Activated CD4-positive, alpha-beta memory T cell treated with anti-CD3 and anti-CD28 coated beads, Interleukin-2, amount 10 ng/mL, durations not matched to agents 7 days and 5 days (primary cell): ENCODE measurements at regions not wholly inside any gene's neighbourhood (a gene's known extent, or its start where the extent isn't known, plus 50 kb on each side); places are given as distances from the start of the nearest gene placed in this dataset.
"Not testable (repeated sequence)": the region's sequence is repeated elsewhere in the genome, so short reads cannot be mapped to it uniquely, and the experiment has no call there.

Experiments
- CTCF ChIA-PET: fragments of 350-600 bp; sonication (Branson Sonifier 250); formaldehyde crosslinking; loops from one replicate; lab custom pipeline; 2021; ENCODE audit warnings: antibody characterized with exemption, inconsistent platforms; lab: Charles Lee
- POLR2A ChIA-PET: fragments of 350-600 bp; sonication (Branson Sonifier 250); formaldehyde crosslinking; loops from one replicate; lab custom pipeline; 2021; ENCODE audit warnings: antibody characterized with exemption; lab: Charles Lee
- DNase-seq: peaks from one replicate; pipeline ENCODE4 v3.0.0-alpha.2; 2020
- H3K27ac Mint-ChIP-seq: one replicate; pipeline ENCODE4 v1.8.0; 2021; ENCODE audit warnings: mild to moderate bottlenecking, mixed read lengths
- H3K27me3 Mint-ChIP-seq: one replicate; pipeline ENCODE4 v1.8.0; 2021; ENCODE audit warnings: mixed read lengths
- H3K36me3 Mint-ChIP-seq: one replicate; pipeline ENCODE4 v1.8.0; 2021; ENCODE audit warnings: low read depth, mixed read lengths
- H3K4me1 Mint-ChIP-seq: one replicate; pipeline ENCODE4 v1.8.0; 2021; ENCODE audit warnings: mixed read lengths
- H3K4me3 Mint-ChIP-seq: one replicate; pipeline ENCODE4 v1.8.0; 2021; ENCODE audit warnings: mild to moderate bottlenecking, mixed read lengths
- H3K9me3 Mint-ChIP-seq: one replicate; pipeline ENCODE4 v1.8.0; 2021; ENCODE audit warnings: mixed read lengths

DNA sequence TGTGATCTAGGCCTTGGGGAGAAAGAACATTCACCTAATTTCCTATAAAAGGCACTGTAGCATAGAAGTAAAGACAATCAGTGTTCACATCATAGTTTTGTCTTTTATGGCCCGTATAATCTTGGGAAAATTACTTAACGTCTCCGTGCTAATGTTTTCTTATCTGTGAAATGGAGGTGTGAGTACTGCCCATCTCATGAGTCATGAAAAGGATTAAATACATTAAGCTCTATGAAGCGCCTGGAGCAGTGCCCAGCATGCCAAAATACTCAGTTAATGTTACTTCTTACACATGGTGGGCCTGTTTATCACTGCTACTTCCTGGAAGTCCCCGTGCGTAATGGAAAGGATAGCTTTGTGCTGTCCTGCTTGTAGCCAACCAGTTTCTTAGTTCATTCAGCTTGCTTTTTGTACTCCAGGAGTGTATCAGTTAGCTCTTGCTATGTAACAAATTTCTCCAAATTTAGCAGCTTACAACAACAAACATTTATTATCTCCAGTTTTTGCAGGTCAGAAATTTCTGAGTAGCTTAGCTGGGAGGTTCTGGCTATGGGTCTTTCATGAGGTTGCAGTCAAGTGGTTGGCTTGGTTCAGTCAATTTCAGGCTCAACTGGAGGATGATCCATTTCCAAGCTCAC is 103.6 kb upstream of the BMP2 start:
- Mint-ChIP-seq H3K27ac (no peak overlapping the region), H3K4me1 (no peaks in the 10 kb centered on the region), H3K4me3 (no peak overlapping the region), H3K36me3 (no peaks in the 10 kb centered on the region), H3K27me3 (no peaks in the 10 kb centered on the region), H3K9me3 (no peaks in the 10 kb centered on the region)
- ChIA-PET POLR2A (no interaction called here), CTCF (no interaction called here)
- no peak for DNase-seq

GRCh38 chr20:6663104-6663503 is 104.4 kb upstream of the BMP2 start:
- no peaks in the 10 kb centered on the region for H3K36me3 Mint-ChIP-seq
- DNase-seq = no peak
- H3K27me3 Mint-ChIP-seq = no peaks in the 10 kb centered on the region
- peaks cover 3% of the 10 kb centered on the region for H3K9me3 Mint-ChIP-seq
- no peaks in the 10 kb centered on the region for H3K4me1 Mint-ChIP-seq
- POLR2A ChIA-PET = no interaction called here
- no peak overlapping the region for H3K27ac Mint-ChIP-seq
- CTCF ChIA-PET = no interaction called here
- no peak overlapping the region for H3K4me3 Mint-ChIP-seq

DNA sequence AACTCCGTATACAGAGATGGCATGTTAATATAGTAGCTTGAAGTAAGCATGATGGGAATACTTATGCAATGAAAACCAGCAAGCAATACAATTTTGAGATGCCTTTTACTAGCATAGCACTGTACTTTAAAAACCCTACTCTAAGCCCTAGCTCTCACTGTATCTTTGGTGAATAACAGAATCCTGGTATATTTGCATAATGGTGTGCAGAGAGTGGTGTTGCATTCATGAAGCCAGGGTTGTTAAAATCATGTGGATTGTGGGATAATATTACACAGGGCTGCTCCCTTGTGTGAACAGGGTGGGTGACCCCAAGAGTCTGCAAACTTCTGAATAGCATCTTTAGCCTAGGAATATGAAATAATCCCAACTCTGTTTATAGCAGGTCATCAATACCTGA is 105.2 kb upstream of the BMP2 start:
- Mint-ChIP-seq H3K9me3 (peaks cover 3% of the 10 kb centered on the region), H3K27me3 (no peaks in the 10 kb centered on the region), H3K36me3 (no peaks in the 10 kb centered on the region), H3K4me3 (no peak overlapping the region), H3K27ac (no peak overlapping the region), H3K4me1 (no peaks in the 10 kb centered on the region)
- ChIA-PET POLR2A (no interaction called here), CTCF (no interaction called here)
- DNase-seq = no peak

DNA sequence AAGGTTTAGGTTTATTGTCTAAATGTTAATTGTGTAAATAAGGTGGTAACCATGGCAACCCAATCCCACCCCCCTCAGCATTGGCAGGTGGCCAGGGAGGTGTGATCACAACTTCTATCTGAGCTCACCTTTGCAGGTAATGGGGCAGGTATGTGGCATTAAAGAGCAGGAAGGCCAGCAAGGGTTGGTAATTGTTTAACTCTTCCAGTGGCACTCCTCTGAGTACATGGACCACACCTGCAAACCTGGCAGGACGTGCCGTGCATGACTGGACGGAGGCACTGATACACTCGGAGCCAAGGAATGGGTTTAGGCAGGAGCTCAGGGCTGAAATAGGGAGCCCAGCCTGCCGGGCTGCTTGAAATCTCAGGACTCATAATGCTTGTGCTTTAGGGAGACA is 107.0 kb upstream of the BMP2 start:
- Mint-ChIP-seq H3K4me1 (no peaks in the 10 kb centered on the region), H3K9me3 (peaks cover 3% of the 10 kb centered on the region), H3K4me3 (no peak overlapping the region), H3K36me3 (no peaks in the 10 kb centered on the region), H3K27ac (no peak overlapping the region), H3K27me3 (no peaks in the 10 kb centered on the region)
- no peak for DNase-seq
- CTCF ChIA-PET = no interaction called here
- POLR2A ChIA-PET = no interaction called here

GRCh38 chr20:6658909-6659308 is 108.6 kb upstream of the BMP2 start:
- H3K27me3 Mint-ChIP-seq, H3K36me3 Mint-ChIP-seq, H3K27ac Mint-ChIP-seq, H3K9me3 Mint-ChIP-seq, POLR2A ChIA-PET, H3K4me1 Mint-ChIP-seq, CTCF ChIA-PET, DNase-seq, H3K4me3 Mint-ChIP-seq: not testable (repeated sequence)

DNA sequence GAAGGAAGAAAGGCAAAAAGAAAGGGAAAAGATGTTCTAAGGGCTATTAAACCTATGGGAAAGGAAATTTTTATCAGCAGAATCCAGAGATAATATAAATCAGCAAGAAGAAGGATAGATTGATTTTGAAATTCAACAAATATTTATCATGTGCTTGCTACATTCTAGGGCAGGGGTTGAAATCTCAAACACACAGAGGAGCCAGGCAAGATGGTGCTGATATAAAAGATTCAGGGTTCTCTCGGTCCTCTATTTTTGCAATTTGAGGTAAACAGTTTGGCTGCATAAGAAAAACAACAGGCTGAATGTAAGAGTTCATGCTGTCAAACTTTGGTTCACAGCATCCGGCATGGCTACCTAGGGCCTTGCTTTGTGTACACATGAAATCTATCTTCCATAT is 109.6 kb upstream of the BMP2 start:
- H3K36me3 Mint-ChIP-seq = no peaks in the 10 kb centered on the region
- no peak overlapping the region for H3K27ac Mint-ChIP-seq
- no peaks in the 10 kb centered on the region for H3K4me1 Mint-ChIP-seq
- H3K9me3 Mint-ChIP-seq = peaks cover 8% of the 10 kb centered on the region
- no peak overlapping the region for H3K4me3 Mint-ChIP-seq
- H3K27me3 Mint-ChIP-seq = no peaks in the 10 kb centered on the region
- CTCF ChIA-PET = no interaction called here
- POLR2A ChIA-PET = no interaction called here
- DNase-seq = no peak

DNA sequence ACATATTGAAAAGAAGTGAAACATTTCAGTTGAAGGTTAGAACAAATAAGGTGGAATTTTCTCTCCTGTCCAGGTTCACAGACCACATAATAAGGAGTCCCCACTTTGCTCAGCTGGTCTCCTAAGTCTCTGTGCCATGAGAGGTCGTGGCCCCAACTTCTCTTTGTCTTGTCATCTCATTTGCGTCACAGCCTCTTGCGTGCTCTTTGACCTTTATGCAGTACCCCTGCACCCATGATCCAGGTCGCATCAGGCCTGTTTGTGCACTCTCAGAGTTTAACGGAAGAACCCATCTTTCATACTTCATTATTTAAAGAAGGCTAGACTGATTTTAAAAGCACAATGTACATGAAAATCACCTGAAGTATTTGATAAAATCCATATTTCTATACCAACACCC is 110.4 kb upstream of the BMP2 start:
- H3K27me3 Mint-ChIP-seq = no peaks in the 10 kb centered on the region
- no peak overlapping the region for H3K4me3 Mint-ChIP-seq
- no peak overlapping the region for H3K27ac Mint-ChIP-seq
- H3K4me1 Mint-ChIP-seq = no peaks in the 10 kb centered on the region
- no peak for DNase-seq
- CTCF ChIA-PET = no interaction called here
- H3K9me3 Mint-ChIP-seq = peaks cover 8% of the 10 kb centered on the region
- H3K36me3 Mint-ChIP-seq = no peaks in the 10 kb centered on the region
- POLR2A ChIA-PET = no interaction called here

DNA sequence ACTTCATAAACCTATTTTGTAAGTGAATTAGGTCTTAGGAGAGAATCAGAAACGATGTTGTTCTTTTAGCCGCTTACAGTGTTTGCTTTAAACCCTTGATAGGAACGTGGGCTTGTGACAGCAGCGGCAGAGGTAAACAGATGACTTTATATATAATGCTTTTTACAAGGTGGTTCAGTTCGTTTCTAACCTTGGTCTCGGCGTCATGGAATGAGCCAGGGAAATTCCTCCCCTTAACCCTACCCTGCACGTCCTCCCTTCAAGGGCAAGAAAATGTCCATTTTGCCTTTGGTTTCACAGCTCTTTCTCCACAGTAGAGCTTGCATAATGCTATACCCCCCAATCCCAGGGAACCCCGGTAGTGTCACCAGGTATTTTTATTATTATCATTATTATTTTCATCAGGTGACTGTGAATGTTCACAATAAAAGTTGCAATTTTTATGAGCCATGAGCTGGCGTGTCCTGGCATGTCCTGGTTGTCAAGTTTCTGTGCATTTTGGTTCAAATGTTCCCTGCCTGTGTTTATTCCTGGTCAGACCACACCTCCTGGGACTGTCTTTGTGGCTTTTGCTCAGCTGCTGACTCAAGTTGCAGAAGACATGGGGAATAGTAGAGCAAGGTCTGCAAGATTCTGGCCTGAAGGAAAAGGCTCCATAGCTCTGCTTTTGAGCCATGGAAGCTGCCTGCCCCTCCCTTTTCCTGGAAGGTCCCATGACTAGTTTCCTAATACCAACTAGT is 112.8 kb upstream of the BMP2 start:
- Mint-ChIP-seq H3K9me3 (peaks cover 8% of the 10 kb centered on the region), H3K27me3 (no peaks in the 10 kb centered on the region), H3K27ac (no peak overlapping the region), H3K4me3 (no peak overlapping the region), H3K4me1 (no peaks in the 10 kb centered on the region), H3K36me3 (no peaks in the 10 kb centered on the region)
- CTCF ChIA-PET = no interaction called here
- no peak for DNase-seq
- POLR2A ChIA-PET = no interaction called here

- CTCF ChIA-PET = no interaction called here
- Mint-ChIP-seq H3K36me3 (no peaks in the 10 kb centered on the region), H3K27me3 (no peaks in the 10 kb centered on the region), H3K27ac (no peak overlapping the region), H3K4me1 (no peaks in the 10 kb centered on the region), H3K9me3 (peaks cover 10% of the 10 kb centered on the region), H3K4me3 (no peak overlapping the region)
- POLR2A ChIA-PET = no interaction called here
- no peak for DNase-seq
Observed at GRCh38 chr20:6651561-6651960, 115.9 kb upstream of the BMP2 start.

GRCh38 chr20:6651016-6651415 is 116.5 kb upstream of the BMP2 start:
- H3K9me3 Mint-ChIP-seq = peaks cover 10% of the 10 kb centered on the region
- no peaks in the 10 kb centered on the region for H3K4me1 Mint-ChIP-seq
- ChIA-PET POLR2A (no interaction called here), CTCF (no interaction called here)
- H3K27ac Mint-ChIP-seq = no peak overlapping the region
- no peaks in the 10 kb centered on the region for H3K27me3 Mint-ChIP-seq
- DNase-seq = no peak
- H3K36me3 Mint-ChIP-seq = no peaks in the 10 kb centered on the region
- no peak overlapping the region for H3K4me3 Mint-ChIP-seq

DNA sequence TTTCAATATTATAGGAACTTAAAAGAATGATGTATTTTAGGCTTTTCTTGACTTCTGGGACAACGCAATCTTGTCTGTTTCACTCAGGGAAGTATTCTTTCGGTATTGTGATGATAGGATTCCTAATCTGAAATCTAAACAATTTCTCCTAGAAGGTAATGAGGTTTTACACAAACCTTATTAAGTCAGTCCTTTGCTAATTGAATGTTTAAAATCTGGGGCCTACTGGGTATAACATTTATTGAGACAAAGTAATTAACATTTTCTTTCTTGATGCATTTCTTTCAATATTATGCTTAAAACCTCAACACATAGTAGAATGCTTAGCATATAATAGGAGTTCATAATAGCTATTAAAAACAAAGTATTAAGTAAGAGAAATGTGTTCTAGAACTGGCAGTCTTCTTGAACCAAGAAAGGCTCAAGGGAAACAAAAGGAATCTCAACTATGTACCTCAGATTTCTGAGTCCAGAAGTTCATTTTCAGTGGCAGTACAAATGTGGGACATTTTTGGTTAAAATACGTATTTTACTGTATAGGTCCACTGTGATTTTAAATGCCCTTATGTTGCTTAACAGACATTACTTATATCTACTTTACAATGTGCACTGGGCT is 121.4 kb upstream of the BMP2 start:
- H3K4me3 Mint-ChIP-seq = no peak overlapping the region
- CTCF ChIA-PET = no interaction called here
- H3K9me3 Mint-ChIP-seq = peaks cover 10% of the 10 kb centered on the region
- no peaks in the 10 kb centered on the region for H3K36me3 Mint-ChIP-seq
- no peak for DNase-seq
- H3K4me1 Mint-ChIP-seq = no peaks in the 10 kb centered on the region
- H3K27me3 Mint-ChIP-seq = no peaks in the 10 kb centered on the region
- no peak overlapping the region for H3K27ac Mint-ChIP-seq
- POLR2A ChIA-PET = no interaction called here

DNA sequence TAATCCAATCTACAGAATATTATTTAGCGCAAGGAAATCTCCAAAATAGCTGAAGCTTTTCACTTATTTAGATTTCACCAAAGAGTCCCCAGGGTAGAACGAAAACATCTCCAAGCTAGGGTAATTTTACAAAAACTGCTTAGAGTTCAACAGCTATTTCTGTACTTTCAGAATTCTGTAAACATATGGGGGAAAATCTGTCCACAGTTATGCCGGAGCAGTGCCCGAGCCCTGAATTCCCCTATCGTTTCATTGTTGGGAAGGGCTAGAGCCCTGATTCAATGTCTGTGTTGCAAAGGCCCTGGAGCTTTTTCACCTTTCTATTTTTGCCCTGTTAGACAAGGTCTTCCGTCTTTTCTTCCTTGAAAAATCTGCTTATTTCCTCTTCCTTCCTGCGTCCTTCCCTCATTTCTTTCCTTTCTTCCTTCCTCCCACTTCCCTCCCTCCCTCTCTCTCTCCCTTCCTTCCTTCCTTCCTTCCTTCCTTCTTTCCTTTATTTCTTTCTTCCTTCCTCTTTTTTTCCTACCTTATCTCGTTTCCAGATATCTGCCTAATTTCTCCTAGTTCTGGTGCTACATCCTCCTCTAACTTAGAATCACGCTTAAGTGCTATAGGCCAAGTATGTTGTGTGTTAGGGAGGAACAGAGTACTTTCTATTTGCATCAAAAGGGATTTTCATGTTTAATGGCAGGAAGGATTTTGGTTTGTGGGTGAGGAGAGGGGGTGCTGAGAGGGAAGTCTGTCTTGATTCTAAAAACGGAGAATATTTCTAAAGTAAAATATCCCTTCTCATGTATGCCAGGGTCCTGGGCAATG is 122.5 kb upstream of the BMP2 start:
- POLR2A ChIA-PET = no interaction called here
- CTCF ChIA-PET = no interaction called here
- no peaks in the 10 kb centered on the region for H3K36me3 Mint-ChIP-seq

DNA sequence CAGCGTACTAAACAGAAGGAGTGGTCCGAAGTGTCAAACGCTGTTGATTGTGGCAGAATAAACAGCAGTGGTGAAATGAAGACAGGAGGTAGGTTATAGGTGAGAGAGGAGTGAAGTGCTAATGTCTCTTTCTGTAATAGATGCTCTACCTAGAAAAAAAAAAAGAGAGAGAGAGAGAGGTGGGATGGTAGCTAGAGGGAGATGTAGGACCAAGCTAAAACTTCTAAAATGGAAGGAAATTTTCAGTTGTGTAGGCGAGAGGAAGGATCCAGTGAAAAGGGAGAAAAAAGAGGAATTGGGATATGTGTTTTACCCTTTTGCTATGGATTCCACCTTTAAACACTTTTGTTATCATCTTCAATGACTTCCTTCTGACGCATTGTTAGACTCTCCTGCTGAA is 126.5 kb upstream of the BMP2 start:
- Mint-ChIP-seq H3K4me1 (no peaks in the 10 kb centered on the region), H3K27ac (no peak overlapping the region), H3K9me3 (peaks cover 19% of the 10 kb centered on the region), H3K4me3 (no peak overlapping the region), H3K36me3 (no peaks in the 10 kb centered on the region), H3K27me3 (no peaks in the 10 kb centered on the region)
- CTCF ChIA-PET = no interaction called here
- POLR2A ChIA-PET = no interaction called here
- no peak for DNase-seq

More for the DNA sequence above, 122.5 kb upstream of the BMP2 start:
- Mint-ChIP-seq H3K27ac (no peak overlapping the region), H3K27me3 (no peaks in the 10 kb centered on the region), H3K4me1 (no peaks in the 10 kb centered on the region), H3K4me3 (no peak overlapping the region), H3K9me3 (peaks cover 17% of the 10 kb centered on the region)
- no peak for DNase-seq
